Gastroesophageal sphincter (tissue), 4 donors: ENCODE measurements at regions not wholly inside any gene's neighbourhood (a gene's known extent, or its start where the extent isn't known, plus 50 kb on each side); places are given as distances from the start of the nearest gene placed in this dataset.

Experiments used
- ATAC-seq: fragments of 150-250 bp; one replicate; pipeline ENCODE4 v1.9.1; 2016; ENCODE audit warnings: mild to moderate bottlenecking, moderate library complexity
- H3K27ac ChIP-seq, 4 donors: fragments of 200-600 bp; sonication (generic) in 3 of 4; 1 replicate in 3 of 4; 2 replicates in 1 of 4; pipeline ENCODE4 v1.5.1; 2016 to 2019
- H3K27me3 ChIP-seq: fragments of 200-600 bp; sonication (generic); one replicate; pipeline ENCODE4 v1.5.1; 2019
- H3K36me3 ChIP-seq, 2 donors: fragments of 200-600 bp; sonication (generic); one replicate each; pipeline ENCODE4 v1.5.1; 2019; ENCODE audit warnings: control low read depth in 1 of 2
- H3K4me1 ChIP-seq, 3 donors: fragments of 200-600 bp; sonication (generic); 1 replicate in 2 of 3; 2 replicates in 1 of 3; pipeline ENCODE4 v1.5.1; 2016 to 2019; ENCODE audit warnings: control low read depth in 2 of 3
- H3K4me3 ChIP-seq, 2 donors: fragments of 200-600 bp; sonication (generic); one replicate each; pipeline ENCODE4 v1.5.1; 2019; ENCODE audit warnings: mild to moderate bottlenecking in 1 of 2, moderate library complexity in 1 of 2
- H3K9me3 ChIP-seq, 3 donors: fragments of 200-600 bp; sonication (generic); one replicate each; pipeline ENCODE4 v1.5.1; 2017 to 2019; ENCODE audit warnings: control low read depth in 2 of 3
- EP300 ChIP-seq: sonication (generic); formaldehyde crosslinking; IDR thresholded peaks from one replicate; pipeline ENCODE4 v1.6.1; 2017; ENCODE audit warnings: antibody characterized with exemption, mild to moderate bottlenecking
- POLR2A ChIP-seq, 2 donors: fragments of 450-650 bp; IDR thresholded peaks; one replicate each; pipeline ENCODE4 v1.6.1; 2017; ENCODE audit warnings: antibody characterized with exemption in 2 of 2, mild to moderate bottlenecking in 2 of 2, moderate library complexity in 1 of 2
- POLR2AphosphoS5 ChIP-seq: sonication (generic); formaldehyde crosslinking; IDR thresholded peaks from one replicate; pipeline ENCODE4 v1.6.1; 2017; ENCODE audit warnings: antibody characterized with exemption
- WGBS, 2 donors: methylation state at CpG; one replicate each; pipeline ENCODE4 v1.1.5; 2018; ENCODE audit warnings: low coverage in 1 of 2; 5-methylcytosine and 5-hydroxymethylcytosine counted together
- TF ChIP-seq, protein P1 (sequence below), 4 experiments: fragments of 200-600 bp in 2 of 4; fragments of 450-650 bp in 2 of 4; sonication (generic) in 1 of 4; IDR thresholded peaks; one replicate each; pipeline ENCODE4 v1.5.1; 2017 to 2019; ENCODE audit warnings: antibody characterized with exemption in 4 of 4, mild to moderate bottlenecking in 2 of 4, moderate library complexity in 2 of 4

DNA sequence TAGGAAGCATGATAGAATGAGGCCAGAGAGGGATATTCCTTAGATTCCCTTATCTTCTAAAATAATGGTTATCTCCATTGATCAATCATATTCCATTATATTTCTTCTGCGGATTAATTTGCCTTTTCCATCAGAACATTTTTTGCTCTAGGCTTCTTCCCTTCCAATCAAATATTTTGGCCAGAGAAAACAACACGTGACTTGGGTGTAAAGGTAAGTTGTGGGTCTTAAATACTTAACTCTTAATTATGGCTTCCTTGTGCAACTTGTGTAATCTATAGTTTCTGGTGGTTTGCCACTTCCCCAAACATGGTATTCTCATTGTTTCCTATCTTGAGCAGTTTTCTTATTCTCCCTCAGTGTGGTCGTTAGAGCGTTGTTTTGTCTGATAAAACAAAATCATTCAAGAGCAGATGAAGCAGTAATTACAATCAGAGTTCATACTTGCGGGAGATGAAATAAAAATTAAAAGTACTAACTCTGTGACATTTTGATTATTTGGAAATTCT lies 889.3 kb downstream of the MAT2B start:
- no peak overlapping the region for H3K27ac ChIP-seq
- 65 to 80% methylated on average over 4 to 5 of the region's 5 CpGs for WGBS, 2 donors
- TF ChIP-seq EP300: no peak
- no peak for TF ChIP-seq POLR2AphosphoS5
- no peak for TF ChIP-seq POLR2A (IDR thresholded peaks at IDR 0.05)
- TF ChIP-seq, protein P1, sequence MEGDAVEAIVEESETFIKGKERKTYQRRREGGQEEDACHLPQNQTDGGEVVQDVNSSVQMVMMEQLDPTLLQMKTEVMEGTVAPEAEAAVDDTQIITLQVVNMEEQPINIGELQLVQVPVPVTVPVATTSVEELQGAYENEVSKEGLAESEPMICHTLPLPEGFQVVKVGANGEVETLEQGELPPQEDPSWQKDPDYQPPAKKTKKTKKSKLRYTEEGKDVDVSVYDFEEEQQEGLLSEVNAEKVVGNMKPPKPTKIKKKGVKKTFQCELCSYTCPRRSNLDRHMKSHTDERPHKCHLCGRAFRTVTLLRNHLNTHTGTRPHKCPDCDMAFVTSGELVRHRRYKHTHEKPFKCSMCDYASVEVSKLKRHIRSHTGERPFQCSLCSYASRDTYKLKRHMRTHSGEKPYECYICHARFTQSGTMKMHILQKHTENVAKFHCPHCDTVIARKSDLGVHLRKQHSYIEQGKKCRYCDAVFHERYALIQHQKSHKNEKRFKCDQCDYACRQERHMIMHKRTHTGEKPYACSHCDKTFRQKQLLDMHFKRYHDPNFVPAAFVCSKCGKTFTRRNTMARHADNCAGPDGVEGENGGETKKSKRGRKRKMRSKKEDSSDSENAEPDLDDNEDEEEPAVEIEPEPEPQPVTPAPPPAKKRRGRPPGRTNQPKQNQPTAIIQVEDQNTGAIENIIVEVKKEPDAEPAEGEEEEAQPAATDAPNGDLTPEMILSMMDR (IDR thresholded peaks at IDR 0.05): no peak
- no peaks in the 10 kb centered on the region for H3K27me3 ChIP-seq
- H3K4me1 ChIP-seq: no peaks in the 10 kb centered on the region
- no peak for ATAC-seq
- no peaks in the 10 kb centered on the region for H3K9me3 ChIP-seq
- H3K36me3 ChIP-seq: no peaks in the 10 kb centered on the region
- H3K4me3 ChIP-seq: no peak overlapping the region

DNA sequence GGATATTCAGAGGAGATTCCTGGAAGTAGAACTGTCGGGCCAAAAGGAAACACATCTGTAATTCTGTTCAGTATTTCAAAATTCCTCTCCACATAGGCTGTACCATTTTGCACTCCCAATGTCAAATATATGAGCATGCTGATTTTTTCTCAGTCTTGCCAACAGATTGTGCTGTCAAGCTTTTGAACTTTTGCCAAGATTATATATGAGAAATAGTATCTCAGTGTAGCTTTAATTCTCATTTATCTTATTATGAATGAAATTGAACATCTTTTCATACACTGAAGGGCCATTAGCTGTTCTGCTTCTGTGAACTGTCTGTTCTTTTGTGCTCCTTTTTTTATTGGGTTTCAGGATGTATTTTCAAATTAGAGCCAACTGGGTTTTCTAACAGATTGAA lies 907.1 kb downstream of the MAT2B start:
- Histone ChIP-seq H3K27me3 (no peaks in the 10 kb centered on the region), H3K4me1 (no peaks in the 10 kb centered on the region), H3K9me3 (no peaks in the 10 kb centered on the region), H3K4me3 (no peak overlapping the region), H3K36me3 (no peaks in the 10 kb centered on the region), H3K27ac (no peak overlapping the region)
- WGBS, 2 donors: 22 to 33% methylated on average over 1 of the region's 1 CpG
- no peak for ATAC-seq
- TF ChIP-seq, protein P1 (IDR thresholded peaks at IDR 0.05): no peak
- TF ChIP-seq POLR2A (IDR thresholded peaks at IDR 0.05) (no peak), POLR2AphosphoS5 (no peak), EP300 (no peak)

DNA sequence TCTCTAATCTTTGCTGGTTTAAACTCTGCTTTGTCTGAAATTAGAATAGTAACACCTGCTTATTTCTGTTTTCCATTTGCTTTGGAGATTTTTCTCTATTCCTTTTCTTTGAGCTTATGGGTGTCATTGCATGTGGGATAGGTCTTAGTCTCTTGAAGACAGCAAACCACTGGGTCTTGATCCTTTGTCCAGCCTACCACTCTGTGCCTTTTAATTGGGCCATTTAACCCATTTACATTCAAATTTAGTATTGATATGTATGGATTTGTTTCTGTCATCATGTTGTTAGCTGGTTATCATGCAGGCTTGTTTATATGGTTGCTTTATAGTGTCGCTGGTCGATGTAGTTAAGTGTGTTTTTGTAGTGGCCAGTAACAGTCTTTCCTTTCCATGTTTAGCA lies 914.7 kb downstream of the MAT2B start:
- no peaks in the 10 kb centered on the region for H3K27me3 ChIP-seq
- no peak for TF ChIP-seq EP300
- no peaks in the 10 kb centered on the region for H3K36me3 ChIP-seq
- ATAC-seq: no peak
- 91% methylated on average over 2 of the region's 2 CpGs; no CpG with 5 or more reads in 1 of the 2 donors for WGBS, 2 donors
- H3K4me1 ChIP-seq: no peaks in the 10 kb centered on the region
- no peak overlapping the region for H3K4me3 ChIP-seq
- H3K9me3 ChIP-seq: peaks cover 0 to 40% (median 0%) of the 10 kb centered on the region in 3 donors
- no peak overlapping the region for H3K27ac ChIP-seq

DNA sequence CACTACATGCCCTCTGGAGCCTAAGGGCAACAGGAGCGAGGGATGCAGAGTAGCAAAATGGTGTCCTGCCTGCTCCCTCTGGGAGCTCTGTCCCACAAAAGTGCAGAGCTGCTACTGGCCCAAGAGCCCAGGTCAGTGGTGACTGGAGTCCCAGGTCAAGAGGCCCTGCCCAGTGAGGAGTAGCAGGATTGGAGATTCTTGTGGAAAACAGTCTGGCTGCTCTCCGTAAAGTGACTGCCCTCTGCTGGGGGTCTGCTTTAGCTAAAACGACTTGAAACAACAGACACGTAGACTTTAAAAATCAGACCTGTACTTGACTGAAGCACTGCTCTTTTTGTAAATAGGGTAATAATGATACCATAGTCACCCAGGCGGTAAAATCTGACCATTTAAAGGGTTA lies 917.0 kb downstream of the MAT2B start:
- WGBS, 2 donors: 61 to 70% methylated on average over 3 to 4 of the region's 5 CpGs
- H3K4me1 ChIP-seq: no peaks in the 10 kb centered on the region
- peaks cover 0 to 40% (median 0%) of the 10 kb centered on the region in 3 donors for H3K9me3 ChIP-seq
- TF ChIP-seq EP300 (no peak), POLR2A (IDR thresholded peaks at IDR 0.05) (no peak), POLR2AphosphoS5 (no peak)
- TF ChIP-seq, protein P1 (IDR thresholded peaks at IDR 0.05): no peak
- no peaks in the 10 kb centered on the region for H3K27me3 ChIP-seq
- no peak overlapping the region for H3K27ac ChIP-seq
- no peak for ATAC-seq
- no peaks in the 10 kb centered on the region for H3K36me3 ChIP-seq
- H3K4me3 ChIP-seq: no peak overlapping the region

DNA sequence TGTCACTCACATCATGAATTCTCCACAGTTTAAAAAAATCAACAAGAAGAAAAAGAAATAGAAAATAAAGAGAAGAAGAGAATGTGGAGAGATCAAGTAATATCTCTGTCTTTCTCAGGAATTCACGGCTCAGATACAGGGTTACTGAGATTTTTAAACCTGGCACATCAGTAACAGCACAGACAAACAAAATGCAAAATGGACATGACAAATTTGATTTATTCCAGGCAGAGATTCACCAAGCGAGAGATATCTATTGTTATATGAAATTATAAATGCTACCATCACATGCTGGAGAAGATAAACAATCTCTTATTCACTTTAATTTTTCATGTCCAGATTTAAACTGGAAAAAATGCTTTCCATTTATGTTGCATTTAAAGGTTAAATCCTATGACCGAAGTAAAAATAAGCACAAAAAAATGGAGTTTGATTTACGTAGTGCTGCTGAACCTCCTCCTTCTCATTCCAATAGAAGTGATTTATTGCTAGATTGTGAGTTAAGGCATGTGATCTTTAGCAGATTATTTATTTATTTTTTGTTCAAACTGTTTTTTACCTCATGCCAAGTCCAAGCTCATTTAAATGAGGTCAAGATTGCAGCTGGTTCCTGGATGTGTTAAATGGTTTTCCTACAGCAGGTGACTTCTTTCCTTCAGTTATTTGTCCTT lies 926.4 kb downstream of the MAT2B start:
- H3K36me3 ChIP-seq: no peaks in the 10 kb centered on the region
- no peaks in the 10 kb centered on the region for H3K9me3 ChIP-seq
- 16 to 34% methylated on average over 4 of the region's 4 CpGs for WGBS, 2 donors
- H3K4me1 ChIP-seq: no peaks in the 10 kb centered on the region
- TF ChIP-seq POLR2AphosphoS5: no peak
- no peak for TF ChIP-seq EP300
- TF ChIP-seq POLR2A (IDR thresholded peaks at IDR 0.05): no peak
- TF ChIP-seq, protein P1 (IDR thresholded peaks at IDR 0.05): no peak
- H3K27me3 ChIP-seq: no peaks in the 10 kb centered on the region
- no peak for ATAC-seq
- H3K27ac ChIP-seq: no peak overlapping the region
- H3K4me3 ChIP-seq: no peak overlapping the region
